GM18507 (cell line): ENCODE measurements at regions not wholly inside any gene's neighbourhood (a gene's known extent, or its start where the extent isn't known, plus 50 kb on each side); places are given as distances from the start of the nearest gene placed in this dataset.

Source experiments
- DNase-seq: peaks from one replicate; pipeline ENCODE4 v3.0.0; 2011; ENCODE audit warnings: low read depth; ENCODE audit not compliant: insufficient read length; ENCODE audit errors: extremely low spot score
- FAIRE-seq: peaks from 2 replicates; lab custom pipeline; 2011; peaks lifted over from hg19 to GRCh38; lab: Jason Lieb, UNC

- DNase-seq (no peak), FAIRE-seq (no peak)
Measured at GRCh38 chr11:33490842-33491370, 209.7 kb downstream of the C11orf91 start.

GRCh38 chr11:33488971-33489370, 211.7 kb downstream of the C11orf91 start:
- FAIRE-seq = no peak
- DNase-seq = no peak

GRCh38 chr11:33480626-33481025, 220.0 kb downstream of the C11orf91 start:
- no peak for FAIRE-seq

GRCh38 chr11:33479231-33479630, 221.4 kb downstream of the C11orf91 start:
- no peak for FAIRE-seq
- DNase-seq = no peak

More at GRCh38 chr11:33480626-33481025, 220.0 kb downstream of the C11orf91 start:
- no peak for DNase-seq

- DNase-seq (no peak), FAIRE-seq (no peak)
Measured at GRCh38 chr11:33478111-33478573, 221.0 kb downstream of the HIPK3 start.

GRCh38 chr11:33476945-33477606, 219.9 kb downstream of the HIPK3 start:
- DNase-seq = no peak
- FAIRE-seq = no peak

DNA sequence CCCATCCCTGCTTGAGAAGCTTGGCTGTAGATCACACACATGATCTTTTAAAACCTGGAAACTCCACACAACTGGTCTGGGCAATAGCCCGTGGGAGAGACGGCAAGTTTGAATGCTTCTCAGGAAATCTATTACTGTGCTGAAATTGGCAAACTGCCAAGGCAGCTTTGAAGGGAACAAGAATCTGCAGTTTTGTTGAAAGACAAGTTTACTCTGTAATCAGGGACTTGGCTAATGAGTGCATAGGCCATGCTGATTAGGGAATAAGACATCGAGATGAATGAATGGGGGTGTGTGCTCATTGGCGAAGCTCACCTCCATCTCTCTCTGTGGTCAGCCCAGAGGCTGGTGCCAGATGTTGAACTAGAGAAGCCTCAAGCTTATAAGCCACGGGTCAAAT, 218.8 kb downstream of the HIPK3 start:
- FAIRE-seq = no peak
- DNase-seq = no peak

DNA sequence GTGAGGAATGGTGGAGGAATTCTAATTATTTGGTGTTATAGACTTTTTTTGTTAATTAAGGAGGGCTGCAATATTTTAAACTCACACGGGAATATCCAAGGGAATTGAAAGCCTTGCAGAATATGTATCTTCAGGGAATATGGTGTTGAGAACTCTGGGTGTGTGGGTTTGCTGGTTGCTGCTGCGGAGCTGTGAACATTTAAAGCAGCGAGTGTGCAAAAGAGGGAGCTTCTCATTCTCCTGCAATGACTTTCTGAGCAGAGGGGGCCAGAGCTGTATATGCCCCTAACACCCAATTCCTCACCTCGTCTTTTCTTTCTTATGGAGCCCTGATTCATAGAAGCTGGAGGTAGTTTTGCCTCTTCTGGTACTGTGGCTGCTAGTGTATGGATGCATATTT, 217.7 kb downstream of the HIPK3 start:
- no peak for FAIRE-seq
- no peak for DNase-seq

DNA sequence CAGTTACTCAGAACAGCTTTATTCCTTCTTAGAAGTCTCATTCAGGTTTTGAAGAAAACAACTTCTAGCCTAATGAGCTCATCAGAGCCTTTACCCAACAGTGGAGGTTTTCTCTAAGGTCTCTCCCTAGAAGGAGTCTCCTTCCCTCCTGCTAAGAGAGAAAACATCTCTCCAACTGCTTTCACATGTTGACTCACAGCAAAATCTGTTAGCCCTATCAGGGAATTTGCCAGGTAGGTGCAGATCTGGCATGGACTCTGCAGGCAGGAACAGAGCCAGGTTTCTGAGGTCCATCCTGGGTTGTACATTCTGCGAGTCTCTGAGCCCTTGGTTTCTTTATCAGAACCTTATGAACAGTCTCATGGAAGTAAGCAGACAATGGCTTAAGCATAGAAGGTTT, 214.4 kb downstream of the HIPK3 start:
- no peak for FAIRE-seq
- no peak for DNase-seq

- DNase-seq (no peak), FAIRE-seq (no peak)
Measured at GRCh38 chr11:33467966-33468365, 210.8 kb downstream of the HIPK3 start.

DNA sequence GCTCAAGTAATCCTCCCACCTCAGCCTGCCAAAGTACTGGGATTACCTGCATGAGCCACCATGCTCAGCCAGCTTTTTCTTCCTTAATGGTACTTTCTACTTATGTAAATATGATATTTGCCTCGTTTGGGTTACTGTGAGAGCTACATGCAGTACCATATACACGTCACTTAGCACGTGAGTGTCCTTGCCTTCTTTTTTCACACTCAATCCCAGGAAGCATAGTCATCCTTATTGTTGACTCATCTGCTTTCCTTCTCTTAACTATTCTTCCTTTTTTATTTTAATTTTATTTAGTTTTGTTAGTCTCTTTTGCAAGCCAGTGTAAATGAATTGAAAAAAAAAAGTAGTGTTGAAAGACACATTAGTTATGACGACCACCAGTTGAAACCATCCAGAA, 205.9 kb downstream of the HIPK3 start:
- DNase-seq (no peak), FAIRE-seq (no peak)

- no peak for DNase-seq
- FAIRE-seq = no peak
Measured at GRCh38 chr11:33461369-33462125, 204.4 kb downstream of the HIPK3 start.

DNA sequence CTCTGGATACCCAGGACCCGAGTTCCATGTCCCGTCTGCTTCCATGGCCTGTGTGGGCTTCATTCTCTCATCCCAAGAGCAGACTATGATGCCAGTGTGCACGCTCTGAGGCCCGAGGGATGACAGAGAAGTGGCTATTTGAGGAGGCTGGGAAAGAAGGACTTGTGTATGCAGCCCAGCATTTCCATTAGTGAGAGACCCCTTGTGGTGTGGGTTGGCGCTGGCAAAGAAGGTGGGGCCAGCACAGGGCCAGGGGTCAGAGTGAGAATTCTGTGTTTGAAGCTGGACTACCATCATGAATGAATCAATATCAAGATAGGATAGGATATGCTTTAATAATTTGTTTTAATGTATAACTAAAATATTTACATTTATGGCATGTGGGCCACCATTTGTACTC, 200.8 kb downstream of the HIPK3 start:
- no peak for FAIRE-seq
- DNase-seq = no peak

GRCh38 chr11:33455867-33456463, 198.8 kb downstream of the HIPK3 start:
- DNase-seq (no peak), FAIRE-seq (no peak)

GRCh38 chr11:33454264-33454663, 197.1 kb downstream of the HIPK3 start:
- DNase-seq = no peak
- FAIRE-seq = no peak

DNA sequence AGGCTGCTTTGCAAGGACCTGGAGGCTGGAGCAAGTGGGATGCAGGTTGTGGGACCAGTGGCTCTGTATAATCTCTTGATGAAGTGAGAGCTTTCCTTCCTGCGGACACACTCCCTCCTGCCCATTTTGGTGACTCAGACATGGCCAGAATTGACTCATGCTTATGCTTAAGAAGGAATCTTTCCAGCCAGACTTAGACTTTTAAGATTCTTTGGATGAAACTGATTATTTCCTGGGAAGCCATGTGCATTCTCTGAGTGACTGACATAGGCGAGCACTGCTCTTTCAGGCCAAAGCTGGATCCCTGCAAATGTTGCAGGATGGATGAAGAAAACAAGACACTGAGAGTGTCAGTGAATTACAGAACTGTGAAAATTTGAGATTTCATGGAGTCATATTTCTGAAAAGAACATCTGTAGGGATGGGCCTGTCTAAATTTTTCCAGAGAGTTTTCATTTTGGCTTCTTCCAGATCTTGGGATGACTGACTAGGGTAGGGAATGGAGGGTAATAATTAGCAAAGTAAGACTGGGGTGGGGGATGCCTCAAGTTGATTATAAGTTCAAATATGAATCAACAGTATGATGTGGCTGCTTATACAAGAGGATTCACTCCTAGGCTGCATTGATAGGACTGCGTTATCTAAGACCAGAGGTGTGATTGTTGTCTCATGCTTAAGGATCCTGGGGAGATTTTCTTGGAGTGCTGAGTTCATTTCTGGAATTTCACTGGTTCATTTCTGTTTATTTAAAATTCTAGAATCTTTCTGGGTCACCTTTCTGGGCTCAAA, 195.8 kb downstream of the HIPK3 start:
- FAIRE-seq = no peak
- DNase-seq = no peak

GRCh38 chr11:33451364-33451763, 194.2 kb downstream of the HIPK3 start:
- FAIRE-seq (no peak), DNase-seq (no peak)

DNA sequence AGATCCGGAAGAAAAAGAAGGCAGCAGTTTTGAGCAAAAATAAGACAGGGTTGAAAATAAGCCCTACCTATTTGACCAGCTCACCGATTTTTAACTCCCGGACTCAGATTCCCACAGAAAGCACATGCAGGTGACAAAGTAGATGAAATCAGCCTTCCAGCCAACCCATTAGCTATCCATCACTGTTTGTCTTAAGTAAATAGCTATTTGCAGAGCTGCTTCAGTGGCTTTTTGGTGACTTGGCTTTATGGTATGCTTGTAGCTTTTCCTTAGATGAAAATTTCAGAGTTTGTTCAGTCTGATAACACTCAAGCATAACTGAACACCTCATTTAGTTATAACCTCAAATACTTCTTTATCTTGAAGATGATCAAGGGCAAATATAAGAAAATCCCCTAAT, 192.6 kb downstream of the HIPK3 start:
- no peak for DNase-seq
- no peak for FAIRE-seq

DNA sequence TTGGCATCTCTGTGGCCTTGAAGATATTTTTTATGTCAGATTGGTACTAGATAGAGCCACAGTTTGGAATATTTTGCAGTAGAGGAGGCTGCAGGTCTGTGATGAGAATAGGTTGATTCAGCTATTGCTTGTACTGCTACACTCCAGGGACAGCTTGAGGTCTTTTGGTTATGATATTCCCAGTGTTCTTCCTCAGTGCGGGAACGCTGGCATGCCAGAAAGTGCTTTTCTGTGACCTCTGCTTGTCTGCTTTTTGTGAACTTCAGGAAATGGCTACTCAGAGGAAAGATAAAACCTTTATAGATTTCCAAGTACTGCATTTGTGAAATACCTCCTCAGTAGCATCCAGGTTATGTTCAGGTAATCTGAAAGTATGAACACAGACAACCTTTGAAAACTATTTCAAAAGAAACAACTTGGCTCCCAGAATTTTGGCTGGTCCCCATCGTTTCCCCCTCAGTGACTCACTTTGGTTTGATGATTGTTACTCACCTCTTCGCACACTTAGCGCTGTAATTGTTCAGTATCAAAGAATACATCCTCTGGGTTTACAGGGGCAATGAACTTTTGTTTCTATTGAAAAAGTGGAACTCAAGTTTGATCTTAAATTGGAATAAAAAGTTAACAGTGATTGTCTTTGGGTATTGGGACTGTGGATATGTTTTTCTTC, 191.4 kb downstream of the HIPK3 start:
- FAIRE-seq = no peak

More for the DNA sequence above, 191.4 kb downstream of the HIPK3 start:
- DNase-seq = no peak
